Fibroblast of lung (primary cell): ENCODE measurements at regions not wholly inside any gene's neighbourhood (a gene's known extent, or its start where the extent isn't known, plus 50 kb on each side); places are given as distances from the start of the nearest gene placed in this dataset.

ENCODE experiments used
- DNase-seq, 2 donors: peaks; one replicate each; pipeline versions ENCODE4 v3.0.0 to v3.0.0-alpha.2; 2010; ENCODE audit warnings: low read depth in 2 of 2
- H2AFZ ChIP-seq: 2 replicates; pipeline ENCODE4 v1.5.1; 2012; ENCODE audit warnings: low read length, control low read depth, inconsistent platforms
- H3K27ac ChIP-seq: 2 replicates; pipeline ENCODE4 v1.5.1; 2011; ENCODE audit warnings: low read length, control low read depth; ENCODE audit not compliant: insufficient read depth
- H3K27me3 ChIP-seq: 2 replicates; pipeline ENCODE4 v1.5.1; 2011; ENCODE audit warnings: mild to moderate bottlenecking, low read length; ENCODE audit not compliant: control insufficient read depth, insufficient read depth
- H3K36me3 ChIP-seq: 2 replicates; pipeline ENCODE4 v1.5.1; 2011; ENCODE audit warnings: low read length; ENCODE audit not compliant: control insufficient read depth, insufficient read depth
- H3K4me1 ChIP-seq: 2 replicates; pipeline ENCODE4 v1.5.1; 2011; ENCODE audit warnings: low read length; ENCODE audit not compliant: control insufficient read depth, insufficient read depth; ENCODE audit errors: extremely low read depth
- H3K4me2 ChIP-seq: 2 replicates; pipeline ENCODE4 v1.5.1; 2011; ENCODE audit warnings: low read length, control low read depth; ENCODE audit not compliant: insufficient read depth; ENCODE audit errors: extremely low read depth
- H3K4me3 ChIP-seq, 4 experiments: fragments of 200-600 bp in 1 of 4; sonication (generic) in 1 of 4; replicated peaks in 1 of 4; 2 replicates each; pipeline ENCODE4 v1.5.1; 2011 to 2016; ENCODE audit warnings: low read length in 4 of 4, low read depth in 3 of 4, mild to moderate bottlenecking in 3 of 4, control low read depth in 2 of 4, inconsistent platforms in 1 of 4, mixed read lengths in 1 of 4; ENCODE audit not compliant: insufficient read depth in 1 of 4; ENCODE audit errors: control extremely low read depth in 1 of 4
- H3K79me2 ChIP-seq: 2 replicates; pipeline ENCODE4 v1.5.1; 2012; ENCODE audit warnings: mild to moderate bottlenecking, low read length, inconsistent platforms; ENCODE audit not compliant: control insufficient read depth, insufficient read depth
- H3K9ac ChIP-seq: 2 replicates; pipeline ENCODE4 v1.5.1; 2011; ENCODE audit warnings: mild to moderate bottlenecking, low read length, control low read depth; ENCODE audit not compliant: insufficient read depth
- H3K9me3 ChIP-seq: 2 replicates; pipeline ENCODE4 v1.5.1; 2012; ENCODE audit warnings: low read depth, low read length; ENCODE audit not compliant: control insufficient read depth, insufficient read depth
- H4K20me1 ChIP-seq: 2 replicates; pipeline ENCODE4 v1.5.1; 2011; ENCODE audit warnings: low read length; ENCODE audit not compliant: control insufficient read depth, insufficient read depth; ENCODE audit errors: extremely low read depth
- CTCF ChIP-seq, 2 donors: IDR thresholded peaks in 1 of 2; conservative IDR thresholded peaks in 1 of 2; 1 replicate in 1 of 2; 2 replicates in 1 of 2; pipeline ENCODE4 v1.5.1; 2011 to 2012; ENCODE audit warnings: low read length in 2 of 2, control low read depth in 1 of 2, inconsistent platforms in 1 of 2, low read depth in 1 of 2, mild to moderate bottlenecking in 1 of 2
- EZH2 ChIP-seq: IDR thresholded peaks from 2 replicates; pipeline ENCODE4 v1.5.1; 2012; ENCODE audit warnings: low read length, control low read depth, mild to moderate bottlenecking; ENCODE audit errors: missing control alignments

GRCh38 chr6:56314683-56315523 lies 67.5 kb upstream of the COL21A1 start:
- H3K79me2 ChIP-seq, result no peaks in the 10 kb centered on the region
- H3K9ac ChIP-seq, result no peak overlapping the region
- H3K4me1 ChIP-seq, result no peaks in the 10 kb centered on the region
- H3K4me2 ChIP-seq, result no peak overlapping the region
- H2AFZ ChIP-seq, result no peak overlapping the region
- H3K4me3 ChIP-seq, result no peak overlapping the region
- peak; percentile 38 to 56 for DNase-seq
- TF ChIP-seq CTCF (conservative IDR thresholded peaks at IDR 0.05 in 1 of 2, IDR thresholded peaks at IDR 0.05 in 1 of 2; ENCODE audit: low read depth in 1 of 2, low read length in 2 of 2) (peak; percentile 92), EZH2 (no peak)
- H3K27ac ChIP-seq, result no peak overlapping the region
- no peaks in the 10 kb centered on the region for H3K27me3 ChIP-seq
- H3K36me3 ChIP-seq, result no peaks in the 10 kb centered on the region
- H3K9me3 ChIP-seq, result no peaks in the 10 kb centered on the region
- no peaks in the 10 kb centered on the region for H4K20me1 ChIP-seq

GRCh38 chr6:56311533-56312448 lies 64.4 kb upstream of the COL21A1 start:
- Histone ChIP-seq H3K9ac (no peak overlapping the region), H4K20me1 (no peaks in the 10 kb centered on the region), H3K79me2 (no peaks in the 10 kb centered on the region), H3K4me3 (no peak overlapping the region), H3K36me3 (no peaks in the 10 kb centered on the region), H3K4me2 (no peak overlapping the region), H3K27me3 (no peaks in the 10 kb centered on the region), H2AFZ (no peak overlapping the region), H3K4me1 (no peaks in the 10 kb centered on the region), H3K27ac (no peak overlapping the region), H3K9me3 (no peaks in the 10 kb centered on the region)
- TF ChIP-seq EZH2, result no peak
- TF ChIP-seq CTCF (conservative IDR thresholded peaks at IDR 0.05 in 1 of 2, IDR thresholded peaks at IDR 0.05 in 1 of 2; ENCODE audit: low read depth in 1 of 2, low read length in 2 of 2), result no peak
- DNase-seq, result peak in 1 of 2 donors; percentile 28

GRCh38 chr6:56311061-56311460 lies 63.7 kb upstream of the COL21A1 start:
- H3K4me3 ChIP-seq, result no peak overlapping the region
- H4K20me1 ChIP-seq, result no peaks in the 10 kb centered on the region
- H3K79me2 ChIP-seq, result no peaks in the 10 kb centered on the region
- H3K36me3 ChIP-seq, result no peaks in the 10 kb centered on the region
- no peaks in the 10 kb centered on the region for H3K27me3 ChIP-seq
- H3K9ac ChIP-seq, result no peak overlapping the region
- TF ChIP-seq EZH2 (no peak), CTCF (conservative IDR thresholded peaks at IDR 0.05 in 1 of 2, IDR thresholded peaks at IDR 0.05 in 1 of 2; ENCODE audit: low read depth in 1 of 2, low read length in 2 of 2) (no peak)
- H3K4me1 ChIP-seq, result no peaks in the 10 kb centered on the region
- no peaks in the 10 kb centered on the region for H3K9me3 ChIP-seq
- no peak overlapping the region for H3K4me2 ChIP-seq
- no peak overlapping the region for H2AFZ ChIP-seq
- DNase-seq, result peak in 1 of 2 donors; percentile 54
- H3K27ac ChIP-seq, result no peak overlapping the region
